ENCODE measurements at regions not wholly inside any gene's neighbourhood (a gene's known extent, or its start where the extent isn't known, plus 50 kb on each side); places are given as distances from the start of the nearest gene placed in this dataset.

DNA sequence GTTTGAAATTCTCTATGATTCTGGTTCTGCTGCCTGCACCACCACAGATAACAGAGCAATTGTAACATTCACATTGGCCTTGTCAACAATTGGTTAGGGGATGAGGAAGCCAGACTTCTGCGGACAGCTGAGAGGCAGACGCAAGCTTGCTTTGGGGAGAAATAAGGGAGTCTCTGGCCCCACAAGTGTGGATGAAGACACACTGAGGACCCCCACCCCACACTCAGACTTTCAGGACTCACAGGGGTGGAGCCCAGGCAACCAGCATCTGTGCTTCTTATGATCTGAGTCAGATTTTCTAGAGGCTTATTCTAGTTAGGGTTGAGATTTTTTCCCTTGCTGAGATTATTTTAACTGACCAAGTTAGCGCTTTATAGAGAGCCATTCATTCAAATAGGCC is 140.3 kb upstream of the IRX2 start:
- DNase-seq (ENCODE audit: low read depth in 2 of 2), result no peak
- TF ChIP-seq, protein P1, sequence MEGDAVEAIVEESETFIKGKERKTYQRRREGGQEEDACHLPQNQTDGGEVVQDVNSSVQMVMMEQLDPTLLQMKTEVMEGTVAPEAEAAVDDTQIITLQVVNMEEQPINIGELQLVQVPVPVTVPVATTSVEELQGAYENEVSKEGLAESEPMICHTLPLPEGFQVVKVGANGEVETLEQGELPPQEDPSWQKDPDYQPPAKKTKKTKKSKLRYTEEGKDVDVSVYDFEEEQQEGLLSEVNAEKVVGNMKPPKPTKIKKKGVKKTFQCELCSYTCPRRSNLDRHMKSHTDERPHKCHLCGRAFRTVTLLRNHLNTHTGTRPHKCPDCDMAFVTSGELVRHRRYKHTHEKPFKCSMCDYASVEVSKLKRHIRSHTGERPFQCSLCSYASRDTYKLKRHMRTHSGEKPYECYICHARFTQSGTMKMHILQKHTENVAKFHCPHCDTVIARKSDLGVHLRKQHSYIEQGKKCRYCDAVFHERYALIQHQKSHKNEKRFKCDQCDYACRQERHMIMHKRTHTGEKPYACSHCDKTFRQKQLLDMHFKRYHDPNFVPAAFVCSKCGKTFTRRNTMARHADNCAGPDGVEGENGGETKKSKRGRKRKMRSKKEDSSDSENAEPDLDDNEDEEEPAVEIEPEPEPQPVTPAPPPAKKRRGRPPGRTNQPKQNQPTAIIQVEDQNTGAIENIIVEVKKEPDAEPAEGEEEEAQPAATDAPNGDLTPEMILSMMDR (IDR thresholded peaks at IDR 0.05; ENCODE audit: low read depth, low read length), result no peak
- H3K4me3 ChIP-seq (replicated peaks in 1 of 2; ENCODE audit: low read depth in 2 of 2, low read length in 2 of 2), result no peak overlapping the region

DNA sequence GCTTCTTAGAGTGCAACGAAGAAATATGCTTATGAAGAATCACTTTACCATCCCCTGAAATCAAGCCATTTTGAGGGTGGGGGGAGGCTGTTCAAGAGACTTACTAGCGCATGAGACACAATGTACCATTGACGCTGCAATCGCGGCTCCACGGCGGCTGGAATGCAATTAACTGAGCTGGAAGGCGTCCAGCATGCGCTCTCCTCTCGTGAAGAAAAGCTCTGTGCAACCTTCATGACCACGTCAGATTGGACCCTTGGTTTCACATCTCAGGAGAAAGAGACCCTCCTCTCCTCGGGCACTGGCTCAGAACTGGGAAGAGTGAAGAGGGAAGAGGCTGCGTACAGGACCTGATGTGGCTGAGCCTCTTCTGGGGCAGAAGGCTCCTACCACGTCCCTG is 138.5 kb upstream of the IRX2 start:
- TF ChIP-seq, protein P1 (IDR thresholded peaks at IDR 0.05; ENCODE audit: low read depth, low read length), result no peak
- no peak for DNase-seq (ENCODE audit: low read depth in 2 of 2)
- no peak overlapping the region for H3K4me3 ChIP-seq (replicated peaks in 1 of 2; ENCODE audit: low read depth in 2 of 2, low read length in 2 of 2)

GRCh38 chr5:2888520-2889060 is 137.1 kb upstream of the IRX2 start:
- TF ChIP-seq, protein P1 (IDR thresholded peaks at IDR 0.05; ENCODE audit: low read depth, low read length), result no peak
- no peak for DNase-seq (ENCODE audit: low read depth in 2 of 2)
- H3K4me3 ChIP-seq (replicated peaks in 1 of 2; ENCODE audit: low read depth in 2 of 2, low read length in 2 of 2), result no peak overlapping the region

DNA sequence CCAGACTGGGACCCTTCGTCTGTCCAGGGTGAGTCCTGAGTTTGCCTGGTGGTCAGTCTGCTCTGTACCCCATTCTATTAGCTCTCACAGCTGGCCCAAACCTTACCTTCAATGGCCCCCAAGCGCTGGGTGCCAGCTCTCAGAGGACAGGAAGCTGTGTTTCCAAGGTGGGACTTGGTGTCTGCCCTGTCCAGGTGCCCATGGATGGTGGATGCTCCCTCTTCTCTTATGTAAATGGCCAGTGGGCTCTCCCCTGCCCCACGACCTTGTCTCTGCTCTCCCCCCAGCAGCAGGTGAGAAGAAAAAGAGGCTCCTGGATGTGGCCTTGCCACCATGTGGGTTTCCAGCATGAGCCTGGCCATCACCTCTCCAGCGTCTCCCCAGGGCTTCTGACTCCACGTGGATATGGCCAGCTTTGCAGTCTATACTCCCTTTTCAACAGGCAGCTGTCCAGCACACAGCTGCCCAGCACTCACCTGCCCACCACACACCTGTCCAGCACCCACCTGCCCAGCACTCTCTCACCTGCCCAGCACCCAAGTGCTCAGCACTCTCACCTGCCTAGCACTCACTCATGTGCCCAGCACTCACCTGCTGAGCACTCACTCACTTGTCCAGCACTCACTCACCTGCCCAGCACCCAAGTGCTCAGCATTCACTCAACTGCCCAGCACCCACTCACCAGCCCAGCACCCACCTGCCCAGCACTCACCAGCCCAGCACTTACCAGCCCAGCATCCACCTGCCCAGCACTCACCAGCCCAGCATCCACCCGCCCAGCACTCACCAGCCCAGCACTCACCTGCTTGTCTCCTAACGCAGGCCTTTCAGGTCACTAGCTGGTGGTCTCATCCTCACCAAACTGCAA is 136.2 kb upstream of the IRX2 start:
- H3K4me3 ChIP-seq (replicated peaks in 1 of 2; ENCODE audit: low read depth in 2 of 2, low read length in 2 of 2), result no peak overlapping the region
- TF ChIP-seq, protein P1 (IDR thresholded peaks at IDR 0.05; ENCODE audit: low read depth, low read length), result no peak
- no peak for DNase-seq (ENCODE audit: low read depth in 2 of 2)

DNA sequence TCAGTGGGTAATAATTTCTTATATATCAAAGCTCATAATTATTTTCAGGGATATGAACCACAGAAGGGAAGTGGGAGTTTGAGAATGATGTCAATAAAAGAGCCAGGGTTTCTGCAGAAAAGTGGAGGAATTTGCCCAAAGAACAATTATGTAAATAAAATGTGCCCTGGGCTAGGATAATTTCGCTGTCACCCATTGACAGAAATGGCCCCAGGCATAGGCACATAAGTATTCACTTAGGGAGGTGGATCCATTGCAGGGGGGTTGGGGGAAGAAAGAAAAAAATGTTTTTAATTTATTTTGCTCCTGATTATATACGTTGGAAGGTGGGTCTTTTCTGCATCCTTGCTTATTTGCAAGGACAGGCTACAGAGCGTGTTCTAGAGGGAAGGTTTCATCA is 135.1 kb upstream of the IRX2 start:
- DNase-seq (ENCODE audit: low read depth in 2 of 2), result no peak
- TF ChIP-seq, protein P1 (IDR thresholded peaks at IDR 0.05; ENCODE audit: low read depth, low read length), result no peak
- H3K4me3 ChIP-seq (replicated peaks in 1 of 2; ENCODE audit: low read depth in 2 of 2, low read length in 2 of 2), result no peak overlapping the region

GRCh38 chr5:2883771-2884170 is 132.3 kb upstream of the IRX2 start:
- no peak overlapping the region for H3K4me3 ChIP-seq (replicated peaks in 1 of 2; ENCODE audit: low read depth in 2 of 2, low read length in 2 of 2)
- TF ChIP-seq, protein P1 (IDR thresholded peaks at IDR 0.05; ENCODE audit: low read depth, low read length), result no peak
- no peak for DNase-seq (ENCODE audit: low read depth in 2 of 2)

All from cardiac fibroblast (primary cell).